HT1080 (cell line): ENCODE measurements at regions not wholly inside any gene's neighbourhood (a gene's known extent, or its start where the extent isn't known, plus 50 kb on each side); places are given as distances from the start of the nearest gene placed in this dataset.

Source experiments
- DNase-seq: peaks from one replicate; pipeline ENCODE4 v3.0.0-alpha.2; 2015; ENCODE audit warnings: low read depth

- DNase-seq: no peak
These were observed 111.9 kb upstream of the CALN1 start for GRCh38 chr7:72524037-72524436.

GRCh38 chr7:72504061-72504706, 92.0 kb upstream of the CALN1 start:
- DNase-seq: peak; percentile 12

- no peak for DNase-seq
These were observed 91.5 kb upstream of the CALN1 start for GRCh38 chr7:72503644-72504043.

- no peak for DNase-seq
These were observed 82.7 kb upstream of the CALN1 start for GRCh38 chr7:72494807-72495206.

GRCh38 chr7:72493850-72494661, 81.9 kb upstream of the CALN1 start:
- DNase-seq: peak; percentile 38

GRCh38 chr7:72492461-72493065, 80.4 kb upstream of the CALN1 start:
- no peak for DNase-seq

GRCh38 chr7:72490301-72490700, 78.2 kb upstream of the CALN1 start:
- DNase-seq: no peak

GRCh38 chr7:72481934-72482333, 69.8 kb upstream of the CALN1 start:
- no peak for DNase-seq

- DNase-seq: no peak
These were observed 64.6 kb upstream of the CALN1 start for GRCh38 chr7:72476608-72477305.

GRCh38 chr7:72467237-72467636, 55.1 kb upstream of the CALN1 start:
- DNase-seq: no peak

GRCh38 chr7:72466797-72467196, 54.7 kb upstream of the CALN1 start:
- DNase-seq: no peak

GRCh38 chr7:72465521-72465920, 53.4 kb upstream of the CALN1 start:
- peak; percentile 17 for DNase-seq

GRCh38 chr7:72462311-72462710, 50.2 kb upstream of the CALN1 start:
- DNase-seq: no peak
